ENCODE measurements at regions not wholly inside any gene's neighbourhood (a gene's known extent, or its start where the extent isn't known, plus 50 kb on each side); places are given as distances from the start of the nearest gene placed in this dataset.

- TF ChIP-seq, protein P1, sequence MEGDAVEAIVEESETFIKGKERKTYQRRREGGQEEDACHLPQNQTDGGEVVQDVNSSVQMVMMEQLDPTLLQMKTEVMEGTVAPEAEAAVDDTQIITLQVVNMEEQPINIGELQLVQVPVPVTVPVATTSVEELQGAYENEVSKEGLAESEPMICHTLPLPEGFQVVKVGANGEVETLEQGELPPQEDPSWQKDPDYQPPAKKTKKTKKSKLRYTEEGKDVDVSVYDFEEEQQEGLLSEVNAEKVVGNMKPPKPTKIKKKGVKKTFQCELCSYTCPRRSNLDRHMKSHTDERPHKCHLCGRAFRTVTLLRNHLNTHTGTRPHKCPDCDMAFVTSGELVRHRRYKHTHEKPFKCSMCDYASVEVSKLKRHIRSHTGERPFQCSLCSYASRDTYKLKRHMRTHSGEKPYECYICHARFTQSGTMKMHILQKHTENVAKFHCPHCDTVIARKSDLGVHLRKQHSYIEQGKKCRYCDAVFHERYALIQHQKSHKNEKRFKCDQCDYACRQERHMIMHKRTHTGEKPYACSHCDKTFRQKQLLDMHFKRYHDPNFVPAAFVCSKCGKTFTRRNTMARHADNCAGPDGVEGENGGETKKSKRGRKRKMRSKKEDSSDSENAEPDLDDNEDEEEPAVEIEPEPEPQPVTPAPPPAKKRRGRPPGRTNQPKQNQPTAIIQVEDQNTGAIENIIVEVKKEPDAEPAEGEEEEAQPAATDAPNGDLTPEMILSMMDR (optimal IDR thresholded peaks at IDR 0.05 in 1 of 3, IDR thresholded peaks at IDR 0.05 in 1 of 3, conservative IDR thresholded peaks at IDR 0.05 in 1 of 3; ENCODE audit: extremely low read depth in 1 of 3, insufficient read depth in 2 of 3, low read length in 3 of 3) = no peak
- no peak for TF ChIP-seq EZH2 (IDR thresholded peaks at IDR 0.05; ENCODE audit: low read length)
- dilution Hi-C loops (cut with MboI; ENCODE audit: extremely low pct_ligation_motif_present, low sequenced_read_pairs) = no loop called here
Observed at GRCh38 chr5:164972973-164973372, 1467.6 kb downstream of the MAT2B start.

GRCh38 chr5:164975986-164976385 is 1470.6 kb downstream of the MAT2B start:
- FAIRE-seq = no peak
- Histone ChIP-seq H3K4me3 (ENCODE audit: control insufficient read depth in 2 of 3, extremely low read depth in 1 of 3, insufficient read depth in 2 of 3, low read depth in 1 of 3, low read length in 3 of 3) (no peak overlapping the region), H3K79me2 (ENCODE audit: control insufficient read depth, insufficient read depth, low read length) (no peaks in the 10 kb centered on the region), H3K27me3 (ENCODE audit: control insufficient read depth, extremely low read depth, insufficient read depth, low read length) (no peaks in the 10 kb centered on the region), H3K4me2 (ENCODE audit: control insufficient read depth, extremely low read depth, insufficient read depth, low read depth, low read length) (no peak overlapping the region), H2AFZ (ENCODE audit: control insufficient read depth, low read length) (no peak overlapping the region), H3K36me3 (ENCODE audit: control insufficient read depth in 2 of 2, extremely low read depth in 1 of 2, insufficient read depth in 2 of 2, low read length in 2 of 2) (no peaks in the 10 kb centered on the region), H3K4me1 (ENCODE audit: control insufficient read depth, extremely low read depth, insufficient read depth, low read length) (no peaks in the 10 kb centered on the region), H3K9me3 (ENCODE audit: control insufficient read depth, low read depth, low read length) (no peaks in the 10 kb centered on the region), H4K20me1 (ENCODE audit: control insufficient read depth, extremely low read depth, insufficient read depth, low read length) (no peaks in the 10 kb centered on the region), H3K9me1 (ENCODE audit: control insufficient read depth, extremely low read depth, insufficient read depth, low read length) (no peaks in the 10 kb centered on the region), H3K9ac (ENCODE audit: control insufficient read depth, extremely low read depth, insufficient read depth, low read length) (no peak overlapping the region), H3K27ac (ENCODE audit: control insufficient read depth, insufficient read depth, low read length) (no peak overlapping the region)
- no peak for DNase-seq (ENCODE audit: low read depth, low spot score)
- dilution Hi-C loops (cut with MboI; ENCODE audit: extremely low pct_ligation_motif_present, low sequenced_read_pairs) = no loop called here
- TF ChIP-seq, protein P1 (optimal IDR thresholded peaks at IDR 0.05 in 1 of 3, IDR thresholded peaks at IDR 0.05 in 1 of 3, conservative IDR thresholded peaks at IDR 0.05 in 1 of 3; ENCODE audit: extremely low read depth in 1 of 3, insufficient read depth in 2 of 3, low read length in 3 of 3) = no peak
- no peak for TF ChIP-seq EZH2 (IDR thresholded peaks at IDR 0.05; ENCODE audit: low read length)

More at GRCh38 chr5:164972973-164973372, 1467.6 kb downstream of the MAT2B start:
- no peaks in the 10 kb centered on the region for H3K9me3 ChIP-seq (ENCODE audit: control insufficient read depth, low read depth, low read length)
- DNase-seq (ENCODE audit: low read depth, low spot score) (no peak), FAIRE-seq (no peak)
- no peak overlapping the region for H2AFZ ChIP-seq (ENCODE audit: control insufficient read depth, low read length)
- no peaks in the 10 kb centered on the region for H3K36me3 ChIP-seq (ENCODE audit: control insufficient read depth in 2 of 2, extremely low read depth in 1 of 2, insufficient read depth in 2 of 2, low read length in 2 of 2)
- no peaks in the 10 kb centered on the region for H3K79me2 ChIP-seq (ENCODE audit: control insufficient read depth, insufficient read depth, low read length)
- no peak overlapping the region for H3K4me2 ChIP-seq (ENCODE audit: control insufficient read depth, extremely low read depth, insufficient read depth, low read depth, low read length)
- H3K27me3 ChIP-seq (ENCODE audit: control insufficient read depth, extremely low read depth, insufficient read depth, low read length) = no peaks in the 10 kb centered on the region
- H3K9me1 ChIP-seq (ENCODE audit: control insufficient read depth, extremely low read depth, insufficient read depth, low read length) = no peaks in the 10 kb centered on the region
- H4K20me1 ChIP-seq (ENCODE audit: control insufficient read depth, extremely low read depth, insufficient read depth, low read length) = no peaks in the 10 kb centered on the region
- no peak overlapping the region for H3K9ac ChIP-seq (ENCODE audit: control insufficient read depth, extremely low read depth, insufficient read depth, low read length)
- H3K27ac ChIP-seq (ENCODE audit: control insufficient read depth, insufficient read depth, low read length) = no peak overlapping the region
- H3K4me3 ChIP-seq (ENCODE audit: control insufficient read depth in 2 of 3, extremely low read depth in 1 of 3, insufficient read depth in 2 of 3, low read depth in 1 of 3, low read length in 3 of 3) = no peak overlapping the region
- H3K4me1 ChIP-seq (ENCODE audit: control insufficient read depth, extremely low read depth, insufficient read depth, low read length) = no peaks in the 10 kb centered on the region

Data from keratinocyte (primary cell).